GM23338 (cell line): ENCODE measurements at regions not wholly inside any gene's neighbourhood (a gene's known extent, or its start where the extent isn't known, plus 50 kb on each side); places are given as distances from the start of the nearest gene placed in this dataset.

Source experiments
- ATAC-seq: fragments of 200-7000 bp; cut with Tn5 transposase; 3 replicates; pipeline ENCODE4 v1.9.1; 2020
- DNase-seq: peaks from one replicate; pipeline ENCODE4 v3.0.0-alpha.2; 2015; ENCODE audit warnings: low spot score
- H2AFZ ChIP-seq: fragments of 200-600 bp; sonication (generic); 2 replicates; pipeline ENCODE4 v1.8.0; 2016; ENCODE audit warnings: antibody characterized with exemption, mild to moderate bottlenecking, moderate library complexity
- H3F3A ChIP-seq: fragments of 200-600 bp; sonication (generic); replicated peaks from 2 replicates; pipeline ENCODE4 v1.8.0; 2017; ENCODE audit warnings: antibody characterized with exemption, mixed run types, low read depth
- H3K27ac ChIP-seq: fragments of 200-600 bp; sonication (generic); 2 replicates; pipeline ENCODE4 v1.6.1; 2016; ENCODE audit warnings: low read depth
- H3K27me3 ChIP-seq: fragments of 200-600 bp; sonication (generic); 2 replicates; pipeline ENCODE4 v1.8.0; 2016; ENCODE audit warnings: mild to moderate bottlenecking, mixed run types, moderate library complexity; ENCODE audit not compliant: insufficient read depth
- H3K36me3 ChIP-seq: fragments of 200-600 bp; sonication (generic); 2 replicates; pipeline ENCODE4 v1.8.0; 2016; ENCODE audit warnings: mild to moderate bottlenecking; ENCODE audit not compliant: insufficient read depth
- H3K4me1 ChIP-seq: fragments of 200-600 bp; sonication (generic); 2 replicates; pipeline ENCODE4 v1.8.0; 2016; ENCODE audit warnings: mild to moderate bottlenecking, moderate library complexity; ENCODE audit not compliant: insufficient read depth
- H3K4me2 ChIP-seq: fragments of 200-600 bp; sonication (generic); 2 replicates; pipeline ENCODE4 v1.7.1; 2017; ENCODE audit warnings: mixed run types
- H3K4me3 ChIP-seq: fragments of 200-600 bp; sonication (generic); 2 replicates; pipeline ENCODE4 v1.6.1; 2016; ENCODE audit warnings: mixed run types
- H3K79me2 ChIP-seq: fragments of 200-600 bp; sonication (generic); replicated peaks from 2 replicates; pipeline ENCODE4 v1.8.0; 2017; ENCODE audit warnings: mild to moderate bottlenecking; ENCODE audit not compliant: insufficient read depth
- H3K9me2 ChIP-seq: fragments of 200-600 bp; sonication (generic); 2 replicates; pipeline ENCODE4 v1.8.0; 2017; ENCODE audit not compliant: insufficient read depth
- H4K20me1 ChIP-seq: fragments of 200-600 bp; sonication (generic); replicated peaks from 2 replicates; pipeline ENCODE4 v1.8.0; 2017; ENCODE audit warnings: mild to moderate bottlenecking; ENCODE audit not compliant: insufficient read depth
- H3K27ac Mint-ChIP-seq: 2 replicates; pipeline ENCODE4 v1.8.0; 2020; ENCODE audit warnings: inconsistent platforms, mild to moderate bottlenecking, moderate library complexity, mixed read lengths
- H3K27me3 Mint-ChIP-seq: 3 replicates; pipeline ENCODE4 v1.8.0; 2022; ENCODE audit warnings: low read depth, mild to moderate bottlenecking, moderate library complexity, mixed read lengths, inconsistent platforms; ENCODE audit not compliant: insufficient read depth, poor library complexity
- H3K36me3 Mint-ChIP-seq: 3 replicates; pipeline ENCODE4 v1.8.0; 2021; ENCODE audit warnings: low read depth, mild to moderate bottlenecking, inconsistent platforms, moderate library complexity, mixed read lengths
- H3K4me1 Mint-ChIP-seq: 3 replicates; pipeline ENCODE4 v1.8.0; 2020; ENCODE audit warnings: mild to moderate bottlenecking, inconsistent platforms, mixed read lengths
- H3K4me3 Mint-ChIP-seq: 3 replicates; pipeline ENCODE4 v1.8.0; 2021; ENCODE audit warnings: moderate library complexity, mild to moderate bottlenecking, inconsistent platforms, mixed read lengths
- H3K9me3 Mint-ChIP-seq: 3 replicates; pipeline ENCODE4 v1.8.0; 2020; ENCODE audit warnings: moderate library complexity, mild to moderate bottlenecking, inconsistent platforms, mixed read lengths
- CREB1 ChIP-seq: fragments of 250-450 bp; sonication (Bioruptor Pico); IDR thresholded peaks from 2 replicates; pipeline ENCODE4 v1.5.0; 2020; ENCODE audit warnings: low read depth, mild to moderate bottlenecking, moderate library complexity
- EZH2 ChIP-seq: fragments of 200-600 bp; sonication (generic); IDR thresholded peaks from one replicate; pipeline ENCODE4 v1.8.0; 2017; ENCODE audit warnings: antibody characterized with exemption, mild to moderate bottlenecking, low read depth; ENCODE audit not compliant: unreplicated experiment
- EZH2phosphoT487 ChIP-seq: fragments of 200-600 bp; sonication (generic); IDR thresholded peaks from one replicate; pipeline ENCODE4 v1.8.1; 2018; ENCODE audit warnings: antibody characterized with exemption; ENCODE audit not compliant: unreplicated experiment
- JUNB ChIP-seq: IDR thresholded peaks from one replicate; pipeline ENCODE4 v1.6.1; 2016; ENCODE audit warnings: antibody characterized with exemption; ENCODE audit not compliant: unreplicated experiment
- NANOG ChIP-seq: IDR thresholded peaks from 2 replicates; pipeline ENCODE4 v1.6.1; 2016; ENCODE audit warnings: antibody characterized with exemption, borderline replicate concordance
- POLR2AphosphoS5 ChIP-seq: IDR thresholded peaks from 2 replicates; pipeline ENCODE4 v1.6.1; 2016; ENCODE audit warnings: antibody characterized with exemption, low read depth
- STAT1 ChIP-seq: IDR thresholded peaks from one replicate; pipeline ENCODE4 v1.6.1; 2016; ENCODE audit warnings: antibody characterized with exemption; ENCODE audit not compliant: unreplicated experiment
- ZNF114 ChIP-seq: fragments of 250-450 bp; sonication (Bioruptor Pico); IDR thresholded peaks from 2 replicates; pipeline ENCODE4 v1.5.0; 2020; ENCODE audit warnings: mild to moderate bottlenecking, moderate library complexity
- ZNF331 ChIP-seq: fragments of 250-450 bp; sonication (Bioruptor Pico); IDR thresholded peaks from 2 replicates; pipeline ENCODE4 v1.5.0; 2020; ENCODE audit warnings: low read depth, mild to moderate bottlenecking, moderate library complexity
- TF ChIP-seq, protein P1 (sequence below): fragments of 250-450 bp; sonication (Bioruptor Pico); IDR thresholded peaks from 2 replicates; pipeline ENCODE4 v1.5.0; 2020; ENCODE audit warnings: mild to moderate bottlenecking, moderate library complexity
- TF ChIP-seq, protein P2 (sequence below), 2 experiments: fragments of 200-600 bp in 1 of 2; sonication (generic) in 1 of 2; conservative IDR thresholded peaks; 2 replicates each; pipeline versions ENCODE4 v1.5.1 to v1.6.1; 2016 to 2017; ENCODE audit warnings: antibody characterized with exemption in 2 of 2, low read depth in 2 of 2, mild to moderate bottlenecking in 2 of 2, moderate library complexity in 1 of 2
- TF ChIP-seq, protein P3 (sequence below): IDR thresholded peaks from one replicate; pipeline ENCODE4 v1.6.1; 2018; ENCODE audit warnings: antibody characterized with exemption; ENCODE audit not compliant: unreplicated experiment
- TF ChIP-seq, protein P4 (sequence below): IDR thresholded peaks from 2 replicates; pipeline ENCODE4 v1.6.1; 2016; ENCODE audit warnings: antibody characterized with exemption

DNA sequence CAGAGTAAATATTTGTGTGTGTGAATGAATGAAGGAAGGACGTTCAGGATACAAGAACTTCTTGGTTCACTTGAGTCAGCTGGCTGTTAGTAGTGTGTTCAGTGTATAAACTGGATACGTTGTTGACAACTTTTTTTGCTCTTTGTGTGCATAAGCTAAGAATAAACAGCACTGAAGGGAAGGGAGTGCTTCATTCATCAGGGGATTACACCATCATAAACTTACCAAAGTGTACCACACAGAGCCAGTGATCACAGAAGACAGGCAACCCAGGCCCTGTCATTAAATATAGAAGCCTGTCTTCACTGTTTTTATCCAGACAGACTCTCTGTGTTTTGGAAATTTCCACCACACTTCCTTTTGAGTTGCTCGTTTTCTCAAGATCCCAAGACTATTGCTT, 55.5 kb upstream of the MEF2C start:
- Histone ChIP-seq H4K20me1 (no peaks in the 10 kb centered on the region), H3K36me3 (no peaks in the 10 kb centered on the region), H3K9me2 (no peaks in the 10 kb centered on the region), H3K27ac (no peak overlapping the region), H3K4me3 (no peak overlapping the region), H3K27me3 (no peaks in the 10 kb centered on the region), H3K4me1 (no peaks in the 10 kb centered on the region), H3F3A (no peaks in the 10 kb centered on the region), H3K79me2 (no peaks in the 10 kb centered on the region), H2AFZ (no peak overlapping the region), H3K4me2 (no peak overlapping the region)
- Mint-ChIP-seq H3K36me3 (no peaks in the 10 kb centered on the region), H3K4me1 (peaks cover 19% of the 10 kb centered on the region), H3K27ac (no peak overlapping the region), H3K4me3 (no peak overlapping the region), H3K27me3 (no peaks in the 10 kb centered on the region), H3K9me3 (no peaks in the 10 kb centered on the region)
- no peak for ATAC-seq
- DNase-seq, result no peak
- TF ChIP-seq CREB1 (CRISPR knock-in tag) (no peak), EZH2 (no peak), STAT1 (no peak), JUNB (no peak), ZNF331 (CRISPR knock-in tag) (no peak), ZNF114 (CRISPR knock-in tag) (no peak), EZH2phosphoT487 (no peak), POLR2AphosphoS5 (no peak), NANOG (no peak)
- TF ChIP-seq, protein P1, sequence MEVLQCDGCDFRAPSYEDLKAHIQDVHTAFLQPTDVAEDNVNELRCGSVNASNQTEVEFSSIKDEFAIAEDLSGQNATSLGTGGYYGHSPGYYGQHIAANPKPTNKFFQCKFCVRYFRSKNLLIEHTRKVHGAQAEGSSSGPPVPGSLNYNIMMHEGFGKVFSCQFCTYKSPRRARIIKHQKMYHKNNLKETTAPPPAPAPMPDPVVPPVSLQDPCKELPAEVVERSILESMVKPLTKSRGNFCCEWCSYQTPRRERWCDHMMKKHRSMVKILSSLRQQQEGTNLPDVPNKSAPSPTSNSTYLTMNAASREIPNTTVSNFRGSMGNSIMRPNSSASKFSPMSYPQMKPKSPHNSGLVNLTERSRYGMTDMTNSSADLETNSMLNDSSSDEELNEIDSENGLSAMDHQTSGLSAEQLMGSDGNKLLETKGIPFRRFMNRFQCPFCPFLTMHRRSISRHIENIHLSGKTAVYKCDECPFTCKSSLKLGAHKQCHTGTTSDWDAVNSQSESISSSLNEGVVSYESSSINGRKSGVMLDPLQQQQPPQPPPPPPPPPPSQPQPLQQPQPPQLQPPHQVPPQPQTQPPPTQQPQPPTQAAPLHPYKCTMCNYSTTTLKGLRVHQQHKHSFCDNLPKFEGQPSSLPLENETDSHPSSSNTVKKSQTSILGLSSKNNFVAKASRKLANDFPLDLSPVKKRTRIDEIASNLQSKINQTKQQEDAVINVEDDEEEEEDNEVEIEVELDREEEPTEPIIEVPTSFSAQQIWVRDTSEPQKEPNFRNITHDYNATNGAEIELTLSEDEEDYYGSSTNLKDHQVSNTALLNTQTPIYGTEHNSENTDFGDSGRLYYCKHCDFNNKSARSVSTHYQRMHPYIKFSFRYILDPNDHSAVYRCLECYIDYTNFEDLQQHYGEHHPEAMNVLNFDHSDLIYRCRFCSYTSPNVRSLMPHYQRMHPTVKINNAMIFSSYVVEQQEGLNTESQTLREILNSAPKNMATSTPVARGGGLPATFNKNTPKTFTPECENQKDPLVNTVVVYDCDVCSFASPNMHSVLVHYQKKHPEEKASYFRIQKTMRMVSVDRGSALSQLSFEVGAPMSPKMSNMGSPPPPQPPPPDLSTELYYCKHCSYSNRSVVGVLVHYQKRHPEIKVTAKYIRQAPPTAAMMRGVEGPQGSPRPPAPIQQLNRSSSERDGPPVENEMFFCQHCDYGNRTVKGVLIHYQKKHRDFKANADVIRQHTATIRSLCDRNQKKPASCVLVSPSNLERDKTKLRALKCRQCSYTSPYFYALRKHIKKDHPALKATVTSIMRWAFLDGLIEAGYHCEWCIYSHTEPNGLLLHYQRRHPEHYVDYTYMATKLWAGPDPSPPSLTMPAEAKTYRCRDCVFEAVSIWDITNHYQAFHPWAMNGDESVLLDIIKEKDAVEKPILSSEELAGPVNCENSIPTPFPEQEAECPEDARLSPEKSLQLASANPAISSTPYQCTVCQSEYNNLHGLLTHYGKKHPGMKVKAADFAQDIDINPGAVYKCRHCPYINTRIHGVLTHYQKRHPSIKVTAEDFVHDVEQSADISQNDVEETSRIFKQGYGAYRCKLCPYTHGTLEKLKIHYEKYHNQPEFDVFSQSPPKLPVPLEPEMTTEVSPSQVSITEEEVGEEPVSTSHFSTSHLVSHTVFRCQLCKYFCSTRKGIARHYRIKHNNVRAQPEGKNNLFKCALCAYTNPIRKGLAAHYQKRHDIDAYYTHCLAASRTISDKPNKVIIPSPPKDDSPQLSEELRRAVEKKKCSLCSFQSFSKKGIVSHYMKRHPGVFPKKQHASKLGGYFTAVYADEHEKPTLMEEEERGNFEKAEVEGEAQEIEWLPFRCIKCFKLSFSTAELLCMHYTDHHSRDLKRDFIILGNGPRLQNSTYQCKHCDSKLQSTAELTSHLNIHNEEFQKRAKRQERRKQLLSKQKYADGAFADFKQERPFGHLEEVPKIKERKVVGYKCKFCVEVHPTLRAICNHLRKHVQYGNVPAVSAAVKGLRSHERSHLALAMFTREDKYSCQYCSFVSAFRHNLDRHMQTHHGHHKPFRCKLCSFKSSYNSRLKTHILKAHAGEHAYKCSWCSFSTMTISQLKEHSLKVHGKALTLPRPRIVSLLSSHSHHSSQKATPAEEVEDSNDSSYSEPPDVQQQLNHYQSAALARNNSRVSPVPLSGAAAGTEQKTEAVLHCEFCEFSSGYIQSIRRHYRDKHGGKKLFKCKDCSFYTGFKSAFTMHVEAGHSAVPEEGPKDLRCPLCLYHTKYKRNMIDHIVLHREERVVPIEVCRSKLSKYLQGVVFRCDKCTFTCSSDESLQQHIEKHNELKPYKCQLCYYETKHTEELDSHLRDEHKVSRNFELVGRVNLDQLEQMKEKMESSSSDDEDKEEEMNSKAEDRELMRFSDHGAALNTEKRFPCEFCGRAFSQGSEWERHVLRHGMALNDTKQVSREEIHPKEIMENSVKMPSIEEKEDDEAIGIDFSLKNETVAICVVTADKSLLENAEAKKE, result no peak
- TF ChIP-seq, protein P2, sequence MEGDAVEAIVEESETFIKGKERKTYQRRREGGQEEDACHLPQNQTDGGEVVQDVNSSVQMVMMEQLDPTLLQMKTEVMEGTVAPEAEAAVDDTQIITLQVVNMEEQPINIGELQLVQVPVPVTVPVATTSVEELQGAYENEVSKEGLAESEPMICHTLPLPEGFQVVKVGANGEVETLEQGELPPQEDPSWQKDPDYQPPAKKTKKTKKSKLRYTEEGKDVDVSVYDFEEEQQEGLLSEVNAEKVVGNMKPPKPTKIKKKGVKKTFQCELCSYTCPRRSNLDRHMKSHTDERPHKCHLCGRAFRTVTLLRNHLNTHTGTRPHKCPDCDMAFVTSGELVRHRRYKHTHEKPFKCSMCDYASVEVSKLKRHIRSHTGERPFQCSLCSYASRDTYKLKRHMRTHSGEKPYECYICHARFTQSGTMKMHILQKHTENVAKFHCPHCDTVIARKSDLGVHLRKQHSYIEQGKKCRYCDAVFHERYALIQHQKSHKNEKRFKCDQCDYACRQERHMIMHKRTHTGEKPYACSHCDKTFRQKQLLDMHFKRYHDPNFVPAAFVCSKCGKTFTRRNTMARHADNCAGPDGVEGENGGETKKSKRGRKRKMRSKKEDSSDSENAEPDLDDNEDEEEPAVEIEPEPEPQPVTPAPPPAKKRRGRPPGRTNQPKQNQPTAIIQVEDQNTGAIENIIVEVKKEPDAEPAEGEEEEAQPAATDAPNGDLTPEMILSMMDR (conservative IDR thresholded peaks at IDR 0.05; ENCODE audit: low read depth in 2 of 2), result no peak
- TF ChIP-seq, protein P3, sequence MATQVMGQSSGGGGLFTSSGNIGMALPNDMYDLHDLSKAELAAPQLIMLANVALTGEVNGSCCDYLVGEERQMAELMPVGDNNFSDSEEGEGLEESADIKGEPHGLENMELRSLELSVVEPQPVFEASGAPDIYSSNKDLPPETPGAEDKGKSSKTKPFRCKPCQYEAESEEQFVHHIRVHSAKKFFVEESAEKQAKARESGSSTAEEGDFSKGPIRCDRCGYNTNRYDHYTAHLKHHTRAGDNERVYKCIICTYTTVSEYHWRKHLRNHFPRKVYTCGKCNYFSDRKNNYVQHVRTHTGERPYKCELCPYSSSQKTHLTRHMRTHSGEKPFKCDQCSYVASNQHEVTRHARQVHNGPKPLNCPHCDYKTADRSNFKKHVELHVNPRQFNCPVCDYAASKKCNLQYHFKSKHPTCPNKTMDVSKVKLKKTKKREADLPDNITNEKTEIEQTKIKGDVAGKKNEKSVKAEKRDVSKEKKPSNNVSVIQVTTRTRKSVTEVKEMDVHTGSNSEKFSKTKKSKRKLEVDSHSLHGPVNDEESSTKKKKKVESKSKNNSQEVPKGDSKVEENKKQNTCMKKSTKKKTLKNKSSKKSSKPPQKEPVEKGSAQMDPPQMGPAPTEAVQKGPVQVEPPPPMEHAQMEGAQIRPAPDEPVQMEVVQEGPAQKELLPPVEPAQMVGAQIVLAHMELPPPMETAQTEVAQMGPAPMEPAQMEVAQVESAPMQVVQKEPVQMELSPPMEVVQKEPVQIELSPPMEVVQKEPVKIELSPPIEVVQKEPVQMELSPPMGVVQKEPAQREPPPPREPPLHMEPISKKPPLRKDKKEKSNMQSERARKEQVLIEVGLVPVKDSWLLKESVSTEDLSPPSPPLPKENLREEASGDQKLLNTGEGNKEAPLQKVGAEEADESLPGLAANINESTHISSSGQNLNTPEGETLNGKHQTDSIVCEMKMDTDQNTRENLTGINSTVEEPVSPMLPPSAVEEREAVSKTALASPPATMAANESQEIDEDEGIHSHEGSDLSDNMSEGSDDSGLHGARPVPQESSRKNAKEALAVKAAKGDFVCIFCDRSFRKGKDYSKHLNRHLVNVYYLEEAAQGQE, result no peak
- TF ChIP-seq, protein P4, sequence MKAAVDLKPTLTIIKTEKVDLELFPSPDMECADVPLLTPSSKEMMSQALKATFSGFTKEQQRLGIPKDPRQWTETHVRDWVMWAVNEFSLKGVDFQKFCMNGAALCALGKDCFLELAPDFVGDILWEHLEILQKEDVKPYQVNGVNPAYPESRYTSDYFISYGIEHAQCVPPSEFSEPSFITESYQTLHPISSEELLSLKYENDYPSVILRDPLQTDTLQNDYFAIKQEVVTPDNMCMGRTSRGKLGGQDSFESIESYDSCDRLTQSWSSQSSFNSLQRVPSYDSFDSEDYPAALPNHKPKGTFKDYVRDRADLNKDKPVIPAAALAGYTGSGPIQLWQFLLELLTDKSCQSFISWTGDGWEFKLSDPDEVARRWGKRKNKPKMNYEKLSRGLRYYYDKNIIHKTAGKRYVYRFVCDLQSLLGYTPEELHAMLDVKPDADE, result no peak
